Suprapubic skin (tissue), 4 donors: ENCODE measurements at regions not wholly inside any gene's neighbourhood (a gene's known extent, or its start where the extent isn't known, plus 50 kb on each side); places are given as distances from the start of the nearest gene placed in this dataset.

Experiments
- CTCF ChIP-seq, 2 donors: fragments of 200-600 bp in 1 of 2; fragments of 450-650 bp in 1 of 2; sonication (generic) in 1 of 2; IDR thresholded peaks; one replicate each; pipeline ENCODE4 v1.5.1; 2016 to 2019; ENCODE audit warnings: antibody characterized with exemption in 2 of 2, mild to moderate bottlenecking in 1 of 2, moderate library complexity in 1 of 2
- POLR2A ChIP-seq, 2 donors: fragments of 450-650 bp; IDR thresholded peaks; one replicate each; pipeline ENCODE4 v1.6.1; 2017; ENCODE audit warnings: antibody characterized with exemption in 2 of 2, mild to moderate bottlenecking in 2 of 2, moderate library complexity in 2 of 2
- POLR2AphosphoS5 ChIP-seq, 3 donors: sonication (generic); formaldehyde crosslinking; IDR thresholded peaks; one replicate each; pipeline ENCODE4 v1.6.1; 2017; ENCODE audit warnings: antibody characterized with exemption in 3 of 3

DNA sequence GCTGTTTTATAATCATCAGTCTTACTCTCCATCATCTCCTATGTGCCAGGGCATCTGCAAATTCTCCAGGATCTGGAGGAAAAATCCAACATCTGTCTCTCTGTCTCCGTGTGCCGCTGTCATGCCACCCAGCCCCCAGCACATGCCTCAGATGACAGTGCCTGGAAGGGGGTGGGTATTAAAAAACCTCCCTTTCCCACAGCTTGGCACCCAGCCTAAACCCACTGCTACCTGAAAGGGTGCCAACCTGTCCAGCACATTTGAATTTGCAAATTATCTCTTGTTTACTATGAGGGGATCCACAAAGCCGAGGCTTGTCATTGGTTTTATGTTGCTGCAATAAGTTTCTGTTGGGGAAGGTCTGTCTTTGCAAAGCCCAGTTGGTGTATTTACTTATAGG, 73.1 kb downstream of the EMX2 start:
- TF ChIP-seq CTCF (IDR thresholded peaks at IDR 0.05) (no peak), POLR2A (IDR thresholded peaks at IDR 0.05) (no peak), POLR2AphosphoS5 (IDR thresholded peaks at IDR 0.05) (no peak)
